ENCODE measurements at regions not wholly inside any gene's neighbourhood (a gene's known extent, or its start where the extent isn't known, plus 50 kb on each side); places are given as distances from the start of the nearest gene placed in this dataset.

GRCh38 chr5:154573011-154573410 lies 95.0 kb upstream of the HAND1 start:
- Mint-ChIP-seq H3K4me1 (peaks cover 15% of the 10 kb centered on the region), H3K9me3 (no peaks in the 10 kb centered on the region), H3K36me3 (ENCODE audit: low read depth) (no peaks in the 10 kb centered on the region), H3K27ac (no peak overlapping the region), H3K4me3 (no peak overlapping the region), H3K27me3 (ENCODE audit: insufficient read depth) (peaks cover 2% of the 10 kb centered on the region)
- Histone ChIP-seq H3K27me3 (ENCODE audit: control insufficient read depth, insufficient read depth, low read length, poor library complexity, severe bottlenecking) (no peaks in the 10 kb centered on the region), H3K9me3 (ENCODE audit: control insufficient read depth, low read length) (no peaks in the 10 kb centered on the region), H3K4me3 (ENCODE audit: low read length) (no peak overlapping the region), H3K9ac (ENCODE audit: extremely low read depth, low read length, poor library complexity, severe bottlenecking) (no peak overlapping the region), H3K4me1 (ENCODE audit: control insufficient read depth, insufficient read depth, low read length) (no peaks in the 10 kb centered on the region), H3K36me3 (ENCODE audit: control insufficient read depth, insufficient read depth, low read length) (no peaks in the 10 kb centered on the region), H3K27ac (ENCODE audit: low read depth, low read length) (no peak overlapping the region)
- 88 to 97% methylated on average over 5 to 6 of the region's 6 CpGs for WGBS, 2 experiments (ENCODE audit: insufficient coverage in 1 of 2, insufficient read length in 1 of 2)
- DNase-seq, result no peak
- TF ChIP-seq CTCF (conservative IDR thresholded peaks at IDR 0.05), result no peak

GRCh38 chr5:154571325-154572035 lies 93.5 kb upstream of the HAND1 start:
- Mint-ChIP-seq H3K9me3 (no peaks in the 10 kb centered on the region), H3K36me3 (ENCODE audit: low read depth) (no peaks in the 10 kb centered on the region), H3K4me3 (no peak overlapping the region), H3K27ac (no peak overlapping the region), H3K27me3 (ENCODE audit: insufficient read depth) (peaks cover 2% of the 10 kb centered on the region), H3K4me1 (peaks cover 13% of the 10 kb centered on the region)
- no peak overlapping the region for H3K27ac ChIP-seq (ENCODE audit: low read depth, low read length)
- H3K4me1 ChIP-seq (ENCODE audit: control insufficient read depth, insufficient read depth, low read length), result no peaks in the 10 kb centered on the region
- H3K36me3 ChIP-seq (ENCODE audit: control insufficient read depth, insufficient read depth, low read length), result no peaks in the 10 kb centered on the region
- WGBS, 2 experiments (ENCODE audit: insufficient coverage in 1 of 2, insufficient read length in 1 of 2), result 79 to 84% methylated on average over 4 to 6 of the region's 6 CpGs
- no peaks in the 10 kb centered on the region for H3K27me3 ChIP-seq (ENCODE audit: control insufficient read depth, insufficient read depth, low read length, poor library complexity, severe bottlenecking)
- no peak overlapping the region for H3K4me3 ChIP-seq (ENCODE audit: low read length)
- no peaks in the 10 kb centered on the region for H3K9me3 ChIP-seq (ENCODE audit: control insufficient read depth, low read length)
- H3K9ac ChIP-seq (ENCODE audit: extremely low read depth, low read length, poor library complexity, severe bottlenecking), result no peak overlapping the region
- no peak for DNase-seq
- TF ChIP-seq CTCF (conservative IDR thresholded peaks at IDR 0.05), result no peak

- Histone ChIP-seq H3K27me3 (ENCODE audit: control insufficient read depth, insufficient read depth, low read length, poor library complexity, severe bottlenecking) (no peaks in the 10 kb centered on the region), H3K36me3 (ENCODE audit: control insufficient read depth, insufficient read depth, low read length) (no peaks in the 10 kb centered on the region), H3K4me1 (ENCODE audit: control insufficient read depth, insufficient read depth, low read length) (no peaks in the 10 kb centered on the region), H3K9me3 (ENCODE audit: control insufficient read depth, low read length) (no peaks in the 10 kb centered on the region), H3K9ac (ENCODE audit: extremely low read depth, low read length, poor library complexity, severe bottlenecking) (no peak overlapping the region), H3K4me3 (ENCODE audit: low read length) (no peak overlapping the region), H3K27ac (ENCODE audit: low read depth, low read length) (no peak overlapping the region)
- no peak for TF ChIP-seq CTCF (conservative IDR thresholded peaks at IDR 0.05)
- H3K27ac Mint-ChIP-seq, result no peak overlapping the region
- WGBS, 2 experiments (ENCODE audit: insufficient coverage in 1 of 2, insufficient read length in 1 of 2), result 83 to 89% methylated on average over 9 to 11 of the region's 11 CpGs
- H3K27me3 Mint-ChIP-seq (ENCODE audit: insufficient read depth), result peaks cover 2% of the 10 kb centered on the region
- peaks cover 10% of the 10 kb centered on the region for H3K4me1 Mint-ChIP-seq
- H3K4me3 Mint-ChIP-seq, result no peak overlapping the region
- no peak for DNase-seq
- no peaks in the 10 kb centered on the region for H3K9me3 Mint-ChIP-seq
- no peaks in the 10 kb centered on the region for H3K36me3 Mint-ChIP-seq (ENCODE audit: low read depth)
These were observed 92.7 kb upstream of the HAND1 start for GRCh38 chr5:154570572-154571324.
